ENCODE measurements at regions not wholly inside any gene's neighbourhood (a gene's known extent, or its start where the extent isn't known, plus 50 kb on each side); places are given as distances from the start of the nearest gene placed in this dataset.
A peak's percentile ranks its signal among the peaks of the same experiment; 100 is the strongest.
"Not testable (repeated sequence)": the region's sequence is repeated elsewhere in the genome, so short reads cannot be mapped to it uniquely, and the experiment has no call there.

GRCh38 chr1:81245084-81245715 lies 555.5 kb upstream of the ADGRL2 start:
- H3K36me3 Mint-ChIP-seq, result not testable (repeated sequence)

GRCh38 chr1:81244612-81245011 lies 556.1 kb upstream of the ADGRL2 start:
- not testable (repeated sequence) for H3K36me3 Mint-ChIP-seq; H3K27ac Mint-ChIP-seq; H3K27me3 Mint-ChIP-seq (ENCODE audit: low read depth in 3 of 3); H3K4me1 Mint-ChIP-seq; DNase-seq; H3K4me3 Mint-ChIP-seq
- H3K9me3 Mint-ChIP-seq, result peaks cover 18 to 56% (median 30%) of the 10 kb centered on the region in 6 donors

More at GRCh38 chr1:81245084-81245715, 555.5 kb upstream of the ADGRL2 start:
- DNase-seq; H3K27ac Mint-ChIP-seq; H3K27me3 Mint-ChIP-seq (ENCODE audit: low read depth in 3 of 3); H3K4me1 Mint-ChIP-seq; H3K4me3 Mint-ChIP-seq: not testable (repeated sequence)
- H3K9me3 Mint-ChIP-seq, result peaks cover 16 to 56% (median 31%) of the 10 kb centered on the region in 6 donors

DNA sequence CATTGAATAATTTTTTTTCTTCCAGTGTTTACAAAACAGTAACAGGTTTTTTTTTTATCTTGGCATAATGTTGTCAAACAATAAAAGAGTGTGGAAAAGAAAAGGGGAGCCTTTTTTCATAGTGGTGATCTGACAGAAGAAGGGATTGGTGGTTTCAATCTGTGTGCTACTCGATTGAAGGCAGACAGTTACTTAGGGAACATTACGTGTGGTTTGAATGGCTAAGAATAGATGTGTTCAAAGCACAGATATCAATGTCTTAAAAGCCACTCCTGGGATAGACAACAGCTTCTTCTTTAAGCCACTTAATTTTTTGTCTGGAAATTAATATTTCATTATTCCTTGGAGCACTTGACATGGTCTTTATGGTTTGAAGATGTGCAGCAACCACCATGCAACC lies 558.6 kb upstream of the ADGRL2 start:
- H3K4me3 Mint-ChIP-seq, result no peak overlapping the region

DNA sequence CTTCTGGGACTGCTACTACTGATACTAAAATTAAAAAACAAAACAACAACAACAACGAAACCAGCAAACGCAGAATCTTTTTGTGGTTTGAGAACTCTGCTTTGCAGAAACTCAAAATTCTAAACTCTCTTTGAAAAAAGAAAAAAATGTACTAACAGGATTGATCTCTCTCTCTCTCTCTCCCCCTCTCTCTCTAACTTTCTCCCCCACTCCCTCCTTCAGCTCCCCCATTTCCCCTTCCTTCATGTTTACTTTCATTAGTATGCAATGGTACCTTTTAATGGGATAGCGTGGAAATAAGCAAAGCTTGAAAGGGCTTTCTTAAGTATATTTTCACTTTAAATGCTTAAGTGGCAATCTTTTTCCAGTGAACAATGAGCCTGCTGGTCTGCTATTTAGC lies 562.6 kb upstream of the ADGRL2 start:
- peaks cover 0 to 3% of the 10 kb centered on the region in 2 donors for H3K4me1 Mint-ChIP-seq
- H3K27me3 Mint-ChIP-seq (ENCODE audit: low read depth in 3 of 3), result peaks cover 0 to 2% (median 2%) of the 10 kb centered on the region in 3 donors
- no peak overlapping the region for H3K27ac Mint-ChIP-seq
- H3K9me3 Mint-ChIP-seq, result peaks cover 2 to 26% (median 12%) of the 10 kb centered on the region in 6 donors
- no peaks in the 10 kb centered on the region for H3K36me3 Mint-ChIP-seq
- DNase-seq, result no peak
- H3K4me3 Mint-ChIP-seq, result peak overlapping the region in 3 of 5 donors; percentile 40 to 56 (median 41)

More for the DNA sequence above, 558.6 kb upstream of the ADGRL2 start:
- peaks cover 0 to 3% (median 2%) of the 10 kb centered on the region in 3 donors for H3K27me3 Mint-ChIP-seq (ENCODE audit: low read depth in 3 of 3)
- no peak overlapping the region for H3K27ac Mint-ChIP-seq
- H3K9me3 Mint-ChIP-seq, result peaks cover 8 to 44% (median 25%) of the 10 kb centered on the region in 6 donors
- H3K36me3 Mint-ChIP-seq, result no peaks in the 10 kb centered on the region
- DNase-seq, result no peak
- H3K4me1 Mint-ChIP-seq, result peaks cover 0 to 3% of the 10 kb centered on the region in 2 donors

DNA sequence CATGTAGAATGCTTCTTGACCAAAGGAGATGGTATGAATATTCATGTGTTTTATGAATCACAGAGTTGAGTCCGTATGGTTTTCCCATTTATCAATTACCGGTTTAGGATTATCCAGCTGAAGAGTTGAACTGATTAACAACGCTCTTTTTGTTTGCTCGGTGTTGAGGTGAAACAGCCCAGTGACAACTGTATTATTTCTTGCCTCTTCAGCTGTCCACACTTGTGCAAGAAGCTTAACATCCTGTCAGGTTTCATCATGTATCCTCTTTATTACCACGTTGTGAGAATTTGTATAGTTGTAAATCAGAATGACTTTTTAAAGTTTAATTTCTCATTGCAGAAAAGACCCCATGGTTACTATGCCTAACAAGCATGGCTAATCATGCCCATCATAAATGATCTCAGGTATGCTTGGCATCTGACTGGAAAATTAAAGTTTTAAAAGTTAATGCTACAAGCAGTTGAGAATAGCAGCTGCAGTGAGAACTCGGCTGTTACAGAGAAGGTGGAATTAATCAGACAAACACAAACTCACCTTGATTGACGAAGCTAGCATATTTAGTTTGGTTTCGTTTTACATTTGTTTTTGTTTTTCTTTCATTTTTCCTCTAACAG lies 563.2 kb upstream of the ADGRL2 start:
- Mint-ChIP-seq H3K27me3 (ENCODE audit: low read depth in 3 of 3) (peaks cover 0 to 2% (median under 1%) of the 10 kb centered on the region in 3 donors), H3K27ac (no peak overlapping the region), H3K9me3 (peaks cover 2 to 23% (median 11%) of the 10 kb centered on the region in 6 donors), H3K4me3 (peak overlapping the region in 3 of 5 donors; percentile 40 to 56 (median 41)), H3K36me3 (no peaks in the 10 kb centered on the region), H3K4me1 (peaks cover 0 to 3% of the 10 kb centered on the region in 2 donors)
- no peak for DNase-seq

DNA sequence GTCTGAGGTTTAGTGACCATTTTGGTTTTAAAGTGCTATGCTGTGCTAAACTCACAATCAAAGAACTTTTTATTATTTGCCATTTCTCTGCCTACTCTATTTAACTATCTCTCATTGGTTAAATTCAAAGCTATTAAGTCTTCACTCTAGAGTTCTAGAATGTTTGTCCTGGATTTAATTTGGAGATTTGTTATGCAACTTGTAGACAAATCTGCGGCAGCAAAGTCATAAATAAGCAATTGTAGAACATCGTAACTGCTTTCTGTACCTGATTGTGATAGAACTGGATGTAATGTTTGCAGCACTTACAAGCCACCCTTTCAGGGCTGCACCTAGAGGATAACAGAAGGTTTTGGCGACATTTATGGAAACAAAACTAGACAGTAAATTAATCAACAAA lies 566.5 kb upstream of the ADGRL2 start:
- Mint-ChIP-seq H3K9me3 (peaks cover 0 to 26% (median 5%) of the 10 kb centered on the region in 6 donors), H3K4me1 (peaks cover 0 to 2% of the 10 kb centered on the region in 2 donors), H3K27ac (no peak overlapping the region), H3K36me3 (no peaks in the 10 kb centered on the region), H3K27me3 (ENCODE audit: low read depth in 3 of 3) (peaks cover 0 to 2% (median 0%) of the 10 kb centered on the region in 3 donors), H3K4me3 (no peak overlapping the region)
- DNase-seq, result no peak

- H3K27me3 Mint-ChIP-seq (ENCODE audit: low read depth in 3 of 3), result peaks cover 0 to 2% (median 0%) of the 10 kb centered on the region in 3 donors
Observed at GRCh38 chr1:81233591-81233990, 567.1 kb upstream of the ADGRL2 start.

DNA sequence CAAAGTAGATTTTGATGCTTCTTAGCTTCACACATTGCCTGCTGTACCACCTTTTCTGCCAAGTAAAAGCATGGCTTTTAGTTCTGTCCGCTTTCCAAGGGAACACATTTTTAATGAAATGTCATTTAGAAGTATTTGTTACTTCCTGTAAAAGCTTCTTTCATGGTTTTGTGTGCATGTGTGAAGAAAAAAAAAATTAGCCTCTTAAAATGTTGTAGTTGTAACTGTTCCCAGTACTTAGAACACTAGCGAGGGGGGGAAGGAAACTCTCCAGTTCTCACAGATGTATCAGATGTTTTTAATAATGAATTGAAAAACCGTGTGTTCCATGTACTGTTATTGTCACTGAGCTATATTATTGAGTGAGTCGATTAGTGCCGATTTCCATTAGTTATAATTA lies 568.3 kb upstream of the ADGRL2 start:
- H3K4me1 Mint-ChIP-seq, result no peaks in the 10 kb centered on the region

More at GRCh38 chr1:81233591-81233990, 567.1 kb upstream of the ADGRL2 start:
- peaks cover 0 to 2% of the 10 kb centered on the region in 2 donors for H3K4me1 Mint-ChIP-seq
- H3K4me3 Mint-ChIP-seq, result no peak overlapping the region
- H3K36me3 Mint-ChIP-seq, result no peaks in the 10 kb centered on the region
- no peak for DNase-seq
- peaks cover 0 to 26% (median 5%) of the 10 kb centered on the region in 6 donors for H3K9me3 Mint-ChIP-seq
- H3K27ac Mint-ChIP-seq, result no peak overlapping the region

DNA sequence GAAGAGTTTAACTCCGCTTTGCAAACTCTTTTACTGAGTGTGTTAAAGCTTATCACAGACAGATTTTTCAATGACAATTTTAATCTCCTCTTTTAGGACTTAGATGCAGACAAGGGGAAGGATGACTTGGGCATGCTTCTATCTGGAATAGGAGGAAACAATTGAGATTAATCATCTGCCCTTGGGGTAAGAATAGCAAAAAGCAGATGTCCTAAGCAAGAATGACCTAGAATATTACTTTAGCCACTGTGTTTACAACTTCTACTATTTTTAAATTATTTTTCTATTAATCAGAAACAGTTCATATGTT lies 569.0 kb upstream of the ADGRL2 start:
- H3K9me3 Mint-ChIP-seq, result peaks cover 3 to 23% (median 5%) of the 10 kb centered on the region in 6 donors
- H3K4me3 Mint-ChIP-seq, result no peak overlapping the region
- H3K27ac Mint-ChIP-seq, result no peak overlapping the region
- no peaks in the 10 kb centered on the region for H3K4me1 Mint-ChIP-seq
- DNase-seq, result no peak
- no peaks in the 10 kb centered on the region for H3K27me3 Mint-ChIP-seq (ENCODE audit: low read depth in 3 of 3)
- no peaks in the 10 kb centered on the region for H3K36me3 Mint-ChIP-seq

More for the DNA sequence above, 568.3 kb upstream of the ADGRL2 start:
- Mint-ChIP-seq H3K4me3 (no peak overlapping the region), H3K9me3 (peaks cover 2 to 25% (median 5%) of the 10 kb centered on the region in 6 donors), H3K27me3 (ENCODE audit: low read depth in 3 of 3) (no peaks in the 10 kb centered on the region), H3K36me3 (no peaks in the 10 kb centered on the region), H3K27ac (no peak overlapping the region)
- DNase-seq, result no peak

DNA sequence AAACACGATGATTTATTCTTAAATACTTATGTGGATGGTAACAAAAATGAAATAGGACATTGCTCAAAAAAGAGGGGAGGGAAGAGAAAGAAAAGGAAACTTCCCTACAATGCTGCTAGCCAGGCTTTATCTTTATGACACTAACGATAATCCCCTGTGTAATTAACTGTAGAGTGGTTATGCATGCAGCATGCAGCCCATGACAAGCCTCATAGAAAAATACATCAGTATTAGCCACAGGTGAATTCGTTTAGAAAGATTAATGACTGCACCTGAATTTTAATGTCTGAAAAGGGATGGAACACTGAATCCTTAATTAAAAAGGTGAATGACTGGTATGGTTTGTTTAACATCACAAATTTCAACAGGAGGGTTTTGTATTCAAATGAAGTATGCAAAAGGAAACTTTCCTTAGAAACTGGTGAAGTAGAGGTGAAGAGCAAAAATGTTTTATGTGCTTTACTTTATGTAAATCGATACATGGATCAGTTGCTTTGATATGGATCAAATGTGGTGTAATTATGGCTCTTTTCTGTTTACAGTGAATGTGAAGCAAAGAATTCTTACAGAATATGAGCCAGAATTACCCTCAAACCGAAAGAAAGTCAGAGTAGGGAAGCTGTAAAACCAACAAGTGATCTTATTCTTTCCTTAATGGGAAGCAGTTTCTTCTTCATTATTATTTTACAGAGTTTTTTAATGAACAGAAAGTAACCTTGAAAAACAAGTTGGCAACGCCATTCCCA lies 569.6 kb upstream of the ADGRL2 start:
- Mint-ChIP-seq H3K9me3 (peaks cover 5 to 22% (median 6%) of the 10 kb centered on the region in 6 donors), H3K4me1 (no peaks in the 10 kb centered on the region), H3K4me3 (no peak overlapping the region), H3K27ac (no peak overlapping the region), H3K27me3 (ENCODE audit: low read depth in 3 of 3) (no peaks in the 10 kb centered on the region), H3K36me3 (no peaks in the 10 kb centered on the region)
- no peak for DNase-seq

DNA sequence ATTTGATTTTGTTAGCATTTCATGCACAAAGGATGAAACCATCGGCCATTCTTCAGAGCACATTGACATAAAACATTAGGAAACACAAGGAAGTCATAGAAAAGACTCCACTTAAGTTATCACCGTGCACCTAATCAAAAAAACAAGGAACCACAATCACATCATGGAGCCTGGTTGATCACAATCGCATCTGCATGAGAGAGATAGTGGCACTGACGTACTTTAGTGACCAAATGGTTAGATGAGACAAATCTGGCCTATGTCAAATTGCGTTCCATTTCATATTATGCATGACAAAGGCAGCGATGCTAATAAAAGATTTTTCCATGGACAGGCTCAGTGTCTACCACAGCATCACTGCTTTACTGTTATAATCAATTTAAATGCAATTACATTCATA lies 571.8 kb upstream of the ADGRL2 start:
- no peak overlapping the region for H3K4me3 Mint-ChIP-seq
- H3K27ac Mint-ChIP-seq, result no peak overlapping the region
- H3K9me3 Mint-ChIP-seq, result peaks cover 2 to 29% (median 8%) of the 10 kb centered on the region in 6 donors
- no peak for DNase-seq
- H3K36me3 Mint-ChIP-seq, result no peaks in the 10 kb centered on the region
- H3K27me3 Mint-ChIP-seq (ENCODE audit: low read depth in 3 of 3), result no peaks in the 10 kb centered on the region
- no peaks in the 10 kb centered on the region for H3K4me1 Mint-ChIP-seq

GRCh38 chr1:81226603-81226928 lies 574.2 kb upstream of the ADGRL2 start:
- no peak overlapping the region for H3K27ac Mint-ChIP-seq
- H3K27me3 Mint-ChIP-seq (ENCODE audit: low read depth in 3 of 3), result no peaks in the 10 kb centered on the region
- no peak overlapping the region for H3K4me3 Mint-ChIP-seq
- no peaks in the 10 kb centered on the region for H3K4me1 Mint-ChIP-seq
- peaks cover 2 to 25% (median 9%) of the 10 kb centered on the region in 6 donors for H3K9me3 Mint-ChIP-seq
- H3K36me3 Mint-ChIP-seq, result no peaks in the 10 kb centered on the region
- no peak for DNase-seq

DNA sequence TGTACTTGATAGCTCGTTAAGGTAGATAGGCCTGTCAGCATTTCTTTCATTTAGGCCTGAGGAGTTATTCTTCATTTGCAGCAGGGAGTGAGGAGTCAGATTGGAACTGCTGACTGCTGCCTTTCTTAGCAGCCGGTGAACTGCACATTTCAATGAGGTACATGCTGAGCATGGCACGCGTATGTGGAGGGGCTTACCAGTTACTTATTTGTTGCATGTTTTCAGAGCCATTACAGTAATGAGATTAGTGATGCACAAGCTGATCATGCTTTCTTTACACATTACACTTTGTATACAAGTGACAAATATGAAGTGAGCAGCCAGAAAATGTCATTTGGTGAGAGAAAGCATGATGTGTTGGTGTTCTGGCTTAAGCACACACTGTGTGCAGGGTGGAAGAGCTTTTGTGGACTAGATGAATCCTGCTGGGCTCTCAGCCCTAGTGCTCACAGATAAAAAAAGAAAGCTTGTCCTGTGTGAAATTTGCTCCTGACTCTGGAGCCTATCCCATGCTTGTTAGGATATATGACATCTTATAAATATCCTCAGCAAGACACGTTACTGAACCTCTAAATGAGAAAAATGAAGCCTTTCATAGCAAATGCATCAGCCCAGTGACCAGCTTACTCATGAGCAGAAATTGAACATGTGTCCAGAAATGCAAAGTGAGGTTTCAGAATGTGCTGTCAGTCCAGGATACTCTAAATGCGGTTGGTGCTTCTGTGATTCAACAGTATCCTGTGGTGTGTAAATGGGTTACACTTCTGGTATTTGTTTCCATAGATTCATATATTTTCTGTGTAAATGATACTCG lies 574.7 kb upstream of the ADGRL2 start:
- Mint-ChIP-seq H3K27ac (no peak overlapping the region), H3K27me3 (ENCODE audit: low read depth in 3 of 3) (no peaks in the 10 kb centered on the region), H3K9me3 (peaks cover 2 to 27% (median 11%) of the 10 kb centered on the region in 6 donors), H3K4me1 (no peaks in the 10 kb centered on the region), H3K4me3 (no peak overlapping the region), H3K36me3 (no peaks in the 10 kb centered on the region)
- DNase-seq, result no peak
